Chondrocyte (in vitro differentiated cells): ENCODE measurements at regions not wholly inside any gene's neighbourhood (a gene's known extent, or its start where the extent isn't known, plus 50 kb on each side); places are given as distances from the start of the nearest gene placed in this dataset.

Source experiments
- DNase-seq: peaks from one replicate; pipeline ENCODE4 v3.0.0; 2021; ENCODE audit warnings: mixed read lengths, low spot score
- H3K27ac Mint-ChIP-seq: one replicate; pipeline ENCODE4 v1.8.0; 2021; ENCODE audit warnings: mild to moderate bottlenecking, moderate library complexity, mixed read lengths; ENCODE audit not compliant: unreplicated experiment
- H3K27me3 Mint-ChIP-seq: 2 replicates; pipeline ENCODE4 v1.8.0; 2021; ENCODE audit warnings: low read depth, mixed read lengths
- H3K36me3 Mint-ChIP-seq: 2 replicates; pipeline ENCODE4 v1.8.0; 2021; ENCODE audit warnings: low read depth, mixed read lengths
- H3K4me1 Mint-ChIP-seq: 2 replicates; pipeline ENCODE4 v1.8.0; 2021; ENCODE audit warnings: low read depth, mild to moderate bottlenecking, mixed read lengths
- H3K4me3 Mint-ChIP-seq: one replicate; pipeline ENCODE4 v1.8.0; 2021; ENCODE audit warnings: mild to moderate bottlenecking, moderate library complexity, mixed read lengths; ENCODE audit not compliant: unreplicated experiment
- H3K9me3 Mint-ChIP-seq: 2 replicates; pipeline ENCODE4 v1.8.0; 2021; ENCODE audit warnings: low read depth, mixed read lengths
- CTCF ChIP-seq: fragments of 200-600 bp; sonication (generic); IDR thresholded peaks from 2 replicates; pipeline ENCODE4 v1.5.0; 2021; ENCODE audit warnings: antibody characterized with exemption, mild to moderate bottlenecking, moderate library complexity

DNA sequence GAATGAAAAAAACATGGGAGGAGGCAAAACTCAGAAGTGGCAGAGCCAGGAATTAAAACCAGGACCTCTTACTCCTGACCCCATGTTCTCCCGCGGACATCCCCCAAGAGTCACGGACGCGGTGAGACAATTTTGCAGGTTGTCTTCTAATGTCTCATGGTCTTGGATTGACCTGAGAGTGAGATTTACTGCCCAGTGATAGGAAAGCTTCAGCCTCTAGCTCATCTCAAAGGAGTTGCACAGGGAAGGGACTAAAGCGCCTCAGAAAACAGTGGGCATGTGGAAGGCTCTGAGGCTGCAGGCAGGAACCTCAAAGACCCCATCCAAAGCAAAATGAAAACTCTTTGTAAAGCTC is 197.4 kb downstream of the ADAMTS15 start:
- no peak overlapping the region for H3K4me3 Mint-ChIP-seq
- no peaks in the 10 kb centered on the region for H3K27me3 Mint-ChIP-seq
- peaks cover 22% of the 10 kb centered on the region for H3K4me1 Mint-ChIP-seq
- H3K27ac Mint-ChIP-seq = no peak overlapping the region
- no peaks in the 10 kb centered on the region for H3K9me3 Mint-ChIP-seq
- DNase-seq = no peak
- no peak for TF ChIP-seq CTCF
- no peaks in the 10 kb centered on the region for H3K36me3 Mint-ChIP-seq

DNA sequence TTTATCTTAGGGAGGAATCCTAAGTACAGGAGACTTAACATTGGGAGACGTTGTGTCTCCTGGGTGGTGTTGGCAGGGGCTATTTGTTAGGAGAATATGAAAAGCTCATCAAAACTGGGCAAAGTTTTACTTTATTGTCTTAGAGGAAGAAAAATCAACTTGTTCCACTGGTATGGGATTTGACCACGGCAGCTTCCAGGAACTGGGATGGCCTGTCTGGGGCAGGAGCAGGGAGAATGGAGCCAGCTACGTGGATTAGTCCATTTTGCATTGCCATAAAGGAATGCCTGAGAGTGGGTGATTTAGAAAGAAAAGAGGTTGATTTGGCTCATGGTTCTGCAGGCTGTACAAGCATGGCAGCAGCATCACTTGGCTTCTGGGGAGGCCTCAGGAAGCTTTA is 198.4 kb downstream of the ADAMTS15 start:
- H3K9me3 Mint-ChIP-seq = no peaks in the 10 kb centered on the region
- H3K4me1 Mint-ChIP-seq = peaks cover 25% of the 10 kb centered on the region
- DNase-seq = no peak
- no peaks in the 10 kb centered on the region for H3K27me3 Mint-ChIP-seq
- H3K4me3 Mint-ChIP-seq = no peak overlapping the region
- TF ChIP-seq CTCF = no peak
- H3K36me3 Mint-ChIP-seq = no peaks in the 10 kb centered on the region
- no peak overlapping the region for H3K27ac Mint-ChIP-seq

DNA sequence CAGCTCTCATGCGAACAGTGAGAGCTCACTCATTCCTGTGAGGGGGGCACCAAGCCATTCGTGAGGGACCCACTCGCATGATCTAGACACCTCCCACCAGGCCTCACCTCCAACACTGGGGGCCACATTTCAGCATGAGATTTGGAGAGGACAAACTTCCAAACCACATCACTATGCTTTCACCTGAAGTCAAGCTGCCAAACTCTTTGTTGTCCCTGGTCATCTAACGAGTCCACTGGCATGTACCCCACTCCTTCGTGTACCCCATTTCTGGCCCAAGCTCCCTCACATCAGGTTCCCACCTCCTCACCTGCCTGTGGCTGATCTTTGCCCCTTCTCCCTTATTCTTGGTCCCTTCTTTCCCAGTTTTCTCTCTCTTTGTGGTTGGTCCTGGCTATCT is 198.9 kb downstream of the ADAMTS15 start:
- Mint-ChIP-seq H3K27ac (peak overlapping the region; percentile 67), H3K4me1 (peaks cover 27% of the 10 kb centered on the region), H3K4me3 (no peak overlapping the region), H3K9me3 (no peaks in the 10 kb centered on the region), H3K27me3 (no peaks in the 10 kb centered on the region), H3K36me3 (no peaks in the 10 kb centered on the region)
- TF ChIP-seq CTCF = no peak
- DNase-seq = no peak

DNA sequence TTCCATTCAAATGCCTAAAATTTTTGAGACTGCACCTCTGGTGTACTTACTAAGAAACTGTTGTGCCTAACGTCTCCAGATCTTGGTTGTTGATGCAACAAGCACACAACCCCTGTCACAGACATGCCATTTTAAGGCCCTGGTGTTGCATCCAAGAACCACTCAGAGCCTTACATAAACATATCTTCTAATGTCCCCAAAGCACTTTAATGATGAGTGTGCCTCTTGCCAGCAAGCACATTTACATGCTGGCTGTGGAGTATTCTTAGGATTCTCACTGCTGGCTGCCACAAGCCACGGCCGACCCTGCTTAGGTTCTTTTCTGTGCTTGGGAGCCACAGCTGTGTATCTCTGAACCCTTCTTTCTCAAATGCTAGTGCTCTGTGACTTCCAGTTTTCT is 201.4 kb downstream of the ADAMTS15 start:
- H3K27ac Mint-ChIP-seq = peak overlapping the region; percentile 72
- TF ChIP-seq CTCF = no peak
- no peaks in the 10 kb centered on the region for H3K27me3 Mint-ChIP-seq

DNA sequence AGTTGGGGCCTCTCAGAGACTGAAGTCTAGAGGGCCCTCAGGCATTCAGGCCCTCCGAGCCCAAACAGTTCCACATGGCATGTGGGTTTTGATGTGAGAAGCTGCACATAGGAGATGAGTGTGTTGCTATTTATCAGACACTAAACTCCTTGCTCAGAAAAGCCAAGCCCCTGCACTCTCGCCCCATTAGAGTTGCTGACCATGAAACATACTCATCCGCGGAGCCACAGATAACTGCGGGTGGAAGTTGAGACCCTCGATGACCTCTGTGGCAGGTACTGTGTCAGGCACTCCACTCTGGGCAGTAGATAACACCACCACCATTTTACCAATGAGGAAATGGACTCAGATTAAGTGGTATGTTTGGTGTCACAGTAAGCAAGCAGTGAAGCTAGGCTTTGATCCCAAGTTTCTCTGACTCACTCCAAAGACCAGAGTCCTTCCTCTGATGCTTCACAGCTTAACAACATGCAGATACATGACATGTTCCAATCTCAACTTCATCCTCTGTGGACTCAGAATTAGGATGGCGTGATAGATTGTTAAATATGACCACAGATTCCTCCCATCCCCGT is 202.1 kb downstream of the ADAMTS15 start:
- no peak overlapping the region for H3K27ac Mint-ChIP-seq
- no peaks in the 10 kb centered on the region for H3K36me3 Mint-ChIP-seq
- no peak for DNase-seq
- no peak overlapping the region for H3K4me3 Mint-ChIP-seq
- no peak for TF ChIP-seq CTCF
- H3K27me3 Mint-ChIP-seq = no peaks in the 10 kb centered on the region
- peaks cover 58% of the 10 kb centered on the region for H3K4me1 Mint-ChIP-seq
- H3K9me3 Mint-ChIP-seq = no peaks in the 10 kb centered on the region

More for the DNA sequence above, 201.4 kb downstream of the ADAMTS15 start:
- Mint-ChIP-seq H3K9me3 (no peaks in the 10 kb centered on the region), H3K36me3 (no peaks in the 10 kb centered on the region), H3K4me1 (peaks cover 51% of the 10 kb centered on the region), H3K4me3 (no peak overlapping the region)
- DNase-seq = no peak
